A204.1 (cell line): ENCODE measurements at regions not wholly inside any gene's neighbourhood (a gene's known extent, or its start where the extent isn't known, plus 50 kb on each side); places are given as distances from the start of the nearest gene placed in this dataset.
"Not testable (repeated sequence)": the region's sequence is repeated elsewhere in the genome, so short reads cannot be mapped to it uniquely, and the experiment has no call there.

Experiments
- FAIRE-seq: peaks from 2 replicates; lab custom pipeline; 2012; peaks lifted over from hg19 to GRCh38; lab: Jason Lieb, UNC

- FAIRE-seq = no peak
These were observed 2075.3 kb downstream of the PCDH9 start for GRCh38 chr13:65154661-65155447.

GRCh38 chr13:65149687-65150086 is 2080.4 kb downstream of the PCDH9 start:
- no peak for FAIRE-seq

GRCh38 chr13:65143920-65144319 is 2086.2 kb downstream of the PCDH9 start:
- no peak for FAIRE-seq

GRCh38 chr13:65133094-65133493 is 2097.0 kb downstream of the PCDH9 start:
- FAIRE-seq = no peak

- no peak for FAIRE-seq
These were observed 2104.9 kb downstream of the PCDH9 start for GRCh38 chr13:65125236-65125635.

- no peak for FAIRE-seq
These were observed 2117.6 kb downstream of the PCDH9 start for GRCh38 chr13:65112531-65112941.

GRCh38 chr13:65112123-65112522 is 2118.0 kb downstream of the PCDH9 start:
- no peak for FAIRE-seq

- FAIRE-seq = no peak
These were observed 2118.9 kb downstream of the PCDH9 start for GRCh38 chr13:65111223-65111622.

- FAIRE-seq = not testable (repeated sequence)
These were observed 2125.7 kb downstream of the PCDH9 start for GRCh38 chr13:65104436-65104835.

GRCh38 chr13:65103351-65103750 is 2126.8 kb downstream of the PCDH9 start:
- no peak for FAIRE-seq

GRCh38 chr13:65095161-65096082 is 2134.7 kb downstream of the PCDH9 start:
- FAIRE-seq = no peak

GRCh38 chr13:65093357-65093756 is 2136.8 kb downstream of the PCDH9 start:
- no peak for FAIRE-seq

- FAIRE-seq = no peak
These were observed 2139.1 kb downstream of the PCDH9 start for GRCh38 chr13:65091031-65091430.

- no peak for FAIRE-seq
These were observed 2139.9 kb downstream of the PCDH9 start for GRCh38 chr13:65090186-65090585.

- FAIRE-seq = no peak
These were observed 2141.2 kb downstream of the PCDH9 start for GRCh38 chr13:65088906-65089305.

GRCh38 chr13:65085977-65086376 is 2144.2 kb downstream of the PCDH9 start:
- FAIRE-seq = no peak

- no peak for FAIRE-seq
These were observed 2155.9 kb downstream of the PCDH9 start for GRCh38 chr13:65074248-65074647.

- no peak for FAIRE-seq
These were observed 2165.2 kb downstream of the PCDH9 start for GRCh38 chr13:65064967-65065366.

- FAIRE-seq = no peak
These were observed 2166.4 kb downstream of the PCDH9 start for GRCh38 chr13:65063753-65064152.

- no peak for FAIRE-seq
These were observed 2172.2 kb downstream of the PCDH9 start for GRCh38 chr13:65057986-65058385.

- no peak for FAIRE-seq
These were observed 2175.9 kb downstream of the PCDH9 start for GRCh38 chr13:65054277-65054676.

- FAIRE-seq = no peak
These were observed 2193.1 kb downstream of the PCDH9 start for GRCh38 chr13:65036999-65037398.

- no peak for FAIRE-seq
These were observed 2194.8 kb downstream of the PCDH9 start for GRCh38 chr13:65035302-65035701.
